KOPT-K1 (cell line): ENCODE measurements at regions not wholly inside any gene's neighbourhood (a gene's known extent, or its start where the extent isn't known, plus 50 kb on each side); places are given as distances from the start of the nearest gene placed in this dataset.
"Not testable (repeated sequence)": the region's sequence is repeated elsewhere in the genome, so short reads cannot be mapped to it uniquely, and the experiment has no call there.

Experiments
- H3K27ac ChIP-seq: fragments of 200-600 bp; sonication (generic); 2 replicates; pipeline ENCODE4 v1.5.1; 2016; ENCODE audit warnings: antibody characterized with exemption, mild to moderate bottlenecking, low read depth, low read length; ENCODE audit not compliant: poor library complexity, severe bottlenecking
- H3K36me3 ChIP-seq: fragments of 200-600 bp; sonication (generic); 2 replicates; pipeline ENCODE4 v1.5.1; 2017; ENCODE audit warnings: antibody characterized with exemption, mild to moderate bottlenecking, low read length, moderate library complexity; ENCODE audit not compliant: insufficient read depth
- H3K9me3 ChIP-seq: fragments of 200-600 bp; sonication (generic); 2 replicates; pipeline ENCODE4 v1.5.1; 2017; ENCODE audit warnings: antibody characterized with exemption, low read length, mild to moderate bottlenecking; ENCODE audit not compliant: insufficient read depth, poor library complexity, severe bottlenecking

DNA sequence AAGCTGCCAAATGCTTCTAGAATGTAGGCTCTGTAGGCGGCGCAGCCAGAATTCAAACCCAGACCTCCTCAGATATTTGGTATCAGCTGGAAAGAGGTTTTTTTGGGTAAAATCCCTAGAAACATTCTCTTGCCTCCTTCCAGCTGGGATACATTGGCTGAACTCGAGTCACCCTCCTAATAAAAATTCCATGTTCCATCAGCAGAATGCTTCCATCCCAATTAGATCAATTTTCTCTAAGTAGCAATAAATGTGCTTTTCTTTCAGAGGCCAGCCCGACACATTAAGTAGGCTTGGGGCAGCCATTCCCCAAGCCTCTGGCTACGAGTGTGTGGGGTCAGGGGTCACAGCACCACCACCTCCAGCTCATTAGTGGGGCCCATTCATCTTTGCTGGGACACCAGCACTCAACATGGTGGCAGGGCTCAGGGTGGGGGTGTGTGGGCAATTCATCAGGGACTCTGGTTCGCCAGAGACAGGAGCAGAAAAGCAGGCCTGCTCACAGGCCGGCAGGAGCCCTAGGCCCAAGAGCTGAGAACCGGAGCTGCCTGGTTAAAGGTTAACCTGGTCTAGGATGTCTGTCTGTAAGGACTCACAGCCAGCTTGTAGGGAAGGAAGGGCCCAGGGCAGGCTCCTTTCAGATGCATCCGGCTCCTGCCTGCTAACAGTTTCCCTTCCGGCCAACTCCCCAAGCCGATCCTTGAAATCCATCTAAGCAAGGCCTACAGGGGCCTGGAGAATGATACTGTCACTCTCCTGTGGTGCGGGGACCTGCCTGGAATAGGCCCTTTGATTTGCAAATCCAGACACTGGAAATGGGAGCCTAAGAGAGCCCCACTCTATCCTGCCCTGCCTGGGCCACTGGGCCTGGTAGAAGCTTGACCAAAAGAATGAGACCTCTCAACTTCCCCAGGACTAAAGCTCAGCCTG lies 159.1 kb upstream of the TOP1 start:
- no peaks in the 10 kb centered on the region for H3K9me3 ChIP-seq
- H3K36me3 ChIP-seq = no peaks in the 10 kb centered on the region
- no peak overlapping the region for H3K27ac ChIP-seq

DNA sequence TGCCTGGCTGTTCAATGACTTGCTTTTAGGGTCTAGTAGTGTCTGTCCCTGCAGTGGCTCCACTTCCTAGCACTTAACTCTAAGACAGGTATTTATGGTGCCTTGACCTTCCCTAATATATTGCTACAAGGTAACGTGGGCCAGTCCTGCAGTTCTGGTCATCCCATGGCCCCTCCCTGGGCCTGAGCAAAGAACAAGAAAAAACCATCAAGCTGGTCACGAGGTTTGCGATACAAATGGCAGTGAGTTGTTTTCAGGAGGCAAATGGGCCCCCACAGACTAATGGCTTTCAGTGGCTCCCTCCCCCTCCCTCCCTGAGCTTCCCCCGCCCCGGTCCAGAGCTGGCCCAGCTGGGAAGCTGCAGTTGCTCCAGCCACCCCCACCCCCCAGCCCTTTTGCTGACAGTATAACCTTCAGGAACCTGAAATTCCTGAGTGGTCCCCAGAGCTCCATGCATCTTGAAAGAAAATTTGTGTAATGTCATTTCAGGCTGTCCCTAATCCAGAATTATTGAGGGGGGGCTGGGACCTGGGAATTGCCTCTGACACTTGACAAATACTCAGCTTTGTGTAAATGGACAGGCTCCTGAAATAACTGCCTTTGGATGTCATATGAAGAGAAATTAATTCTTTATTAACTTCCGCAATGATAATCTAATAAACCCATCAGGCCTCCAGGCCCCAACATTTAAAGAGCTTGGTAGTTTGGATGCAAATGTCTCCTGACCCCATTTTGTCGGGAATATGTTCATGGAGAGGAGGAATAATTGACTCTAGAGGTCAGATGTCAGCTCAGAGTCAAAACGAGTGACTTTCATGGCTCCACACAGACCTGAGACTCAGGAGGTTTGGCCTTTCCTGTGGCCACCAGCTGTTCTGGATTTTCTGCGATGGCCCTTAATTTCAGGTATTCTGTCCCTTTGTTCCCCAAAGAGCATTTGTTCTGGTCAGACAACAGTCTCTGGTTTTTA lies 153.2 kb upstream of the TOP1 start:
- Histone ChIP-seq H3K36me3 (no peaks in the 10 kb centered on the region), H3K9me3 (no peaks in the 10 kb centered on the region), H3K27ac (no peak overlapping the region)

DNA sequence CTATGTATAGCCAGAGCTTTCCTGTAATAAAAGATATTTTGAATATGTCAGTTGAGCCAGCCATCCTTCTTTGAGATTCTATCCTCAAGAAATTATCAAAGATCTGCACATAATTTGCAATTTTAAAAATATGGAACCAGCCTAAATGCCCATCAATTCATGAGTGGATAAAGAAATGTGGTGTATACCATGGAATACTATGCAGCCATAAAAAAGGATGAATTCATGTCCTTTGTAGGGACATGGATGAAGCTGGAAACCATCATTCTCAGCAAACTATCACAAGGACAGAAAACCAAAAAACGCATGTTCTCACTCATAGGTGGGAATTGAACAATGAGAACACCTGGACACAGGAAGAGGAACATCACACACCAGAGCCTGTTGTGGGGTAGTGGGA lies 150.5 kb upstream of the TOP1 start:
- H3K27ac ChIP-seq, H3K9me3 ChIP-seq, H3K36me3 ChIP-seq: not testable (repeated sequence)

DNA sequence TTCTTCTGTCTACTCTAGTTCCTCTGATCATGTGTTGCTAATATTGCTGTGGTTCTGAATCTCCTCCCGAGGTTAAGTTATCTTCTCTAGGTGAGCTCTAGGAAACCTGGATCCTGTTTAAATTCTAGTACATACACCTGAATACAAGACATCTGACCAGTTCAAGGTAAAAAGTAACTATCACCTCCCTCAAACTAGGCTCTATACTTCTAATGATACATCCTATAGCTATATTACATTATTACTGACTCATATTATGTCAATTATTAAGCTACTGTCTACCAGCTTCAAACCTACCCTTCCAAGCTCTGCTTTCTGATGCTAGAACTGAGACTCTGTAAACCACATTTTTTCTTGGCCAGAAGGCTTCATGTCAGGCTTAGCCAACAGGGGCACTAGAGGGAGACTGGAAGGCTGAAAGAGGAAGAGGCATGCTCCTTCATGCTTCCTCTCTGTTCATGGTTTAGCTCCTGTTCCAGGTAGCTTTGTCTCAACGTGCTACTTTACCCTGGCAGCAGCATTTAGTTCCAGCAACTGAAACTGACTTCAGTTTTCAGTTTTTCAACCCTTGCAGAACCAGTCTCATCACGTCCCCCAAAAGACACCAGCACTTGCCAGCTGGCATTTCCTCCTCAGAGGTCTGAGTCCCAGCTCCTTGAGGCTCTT lies 148.4 kb upstream of the TOP1 start:
- H3K9me3 ChIP-seq = no peaks in the 10 kb centered on the region
- peak overlapping the region; percentile 94 for H3K27ac ChIP-seq
- H3K36me3 ChIP-seq = no peaks in the 10 kb centered on the region

DNA sequence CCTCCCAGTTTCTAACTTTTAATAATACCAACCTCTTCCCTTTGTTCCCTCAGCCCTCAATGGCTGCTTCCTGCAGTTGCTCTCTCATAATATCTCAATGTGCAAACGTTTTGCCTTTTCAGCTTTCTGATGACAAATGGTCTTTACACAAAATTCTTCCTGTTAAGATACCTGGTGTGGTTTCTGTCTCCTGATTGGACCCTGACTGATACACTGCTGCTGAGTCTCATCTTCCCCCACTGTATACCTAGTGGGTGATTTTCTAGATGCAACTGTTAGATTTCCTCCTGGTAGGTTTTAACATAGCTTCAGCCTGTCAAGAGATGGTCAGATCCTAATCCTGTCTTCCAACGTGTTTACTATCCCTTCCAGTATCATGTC lies 147.9 kb upstream of the TOP1 start:
- H3K27ac ChIP-seq = peak overlapping the region; percentile 94
- H3K9me3 ChIP-seq = no peaks in the 10 kb centered on the region
- H3K36me3 ChIP-seq = no peaks in the 10 kb centered on the region

DNA sequence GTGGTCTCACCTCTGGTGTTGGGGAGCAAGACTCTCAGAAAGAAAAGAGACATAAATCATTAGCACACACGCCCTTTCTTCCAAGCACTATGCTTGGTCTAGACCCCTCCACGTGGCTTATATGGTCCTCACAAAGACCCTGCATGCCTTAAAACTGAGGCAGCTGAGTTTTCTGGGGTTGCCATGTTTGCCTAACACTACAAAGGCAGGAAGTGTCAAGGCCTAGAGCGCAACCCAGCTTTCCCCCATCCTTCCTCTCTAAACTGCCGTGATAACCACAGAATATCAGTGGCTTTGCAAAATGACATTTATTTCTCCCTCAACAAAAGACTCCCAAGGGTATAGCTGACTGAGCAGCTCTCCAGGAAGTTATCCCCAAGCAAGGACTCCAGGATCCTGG lies 146.5 kb upstream of the TOP1 start:
- H3K9me3 ChIP-seq = no peaks in the 10 kb centered on the region
- H3K27ac ChIP-seq = peak overlapping the region; percentile 94
- H3K36me3 ChIP-seq = no peaks in the 10 kb centered on the region

DNA sequence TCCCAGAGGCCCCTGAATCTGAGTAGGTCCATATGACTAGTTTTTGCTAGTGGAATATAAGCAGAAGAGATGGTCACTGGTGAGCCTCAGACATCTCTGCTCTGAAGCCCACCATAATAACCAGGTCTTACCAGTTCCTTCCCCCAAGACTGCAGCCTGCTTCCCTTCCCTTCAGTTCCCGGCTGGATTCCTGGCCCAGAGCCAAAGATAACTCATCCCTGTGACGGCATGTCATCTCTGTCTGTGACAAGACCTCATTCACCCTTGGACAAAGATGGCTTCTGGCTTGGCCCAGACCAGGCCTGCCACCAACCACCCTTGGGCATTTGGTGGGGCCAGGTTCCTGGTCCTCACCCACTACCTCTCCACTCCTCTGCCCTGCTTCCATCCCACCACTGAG lies 145.5 kb upstream of the TOP1 start:
- peak overlapping the region; percentile 94 for H3K27ac ChIP-seq
- no peaks in the 10 kb centered on the region for H3K9me3 ChIP-seq
- H3K36me3 ChIP-seq = no peaks in the 10 kb centered on the region

DNA sequence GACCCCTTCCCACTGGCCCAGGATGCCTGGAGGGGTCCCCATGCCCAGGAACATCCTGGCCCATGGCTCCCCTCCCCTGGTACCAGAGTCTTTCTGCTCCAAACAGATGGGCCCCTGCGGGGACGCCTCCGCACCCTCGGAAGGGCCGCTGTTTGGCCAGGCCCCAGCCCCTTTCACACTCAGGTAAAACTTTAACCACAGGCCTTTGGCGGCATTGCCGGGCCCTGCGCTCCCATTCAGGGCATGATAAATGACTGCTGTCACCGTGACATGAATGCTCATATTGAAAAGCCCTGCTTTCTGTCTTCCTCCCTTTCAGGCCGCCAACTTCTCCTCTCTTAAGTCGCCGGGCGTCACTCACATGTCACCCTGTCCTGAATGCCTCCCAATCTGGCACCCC lies 141.5 kb upstream of the TOP1 start:
- H3K27ac ChIP-seq = peak overlapping the region; percentile 11
- no peaks in the 10 kb centered on the region for H3K36me3 ChIP-seq
- H3K9me3 ChIP-seq = no peaks in the 10 kb centered on the region

DNA sequence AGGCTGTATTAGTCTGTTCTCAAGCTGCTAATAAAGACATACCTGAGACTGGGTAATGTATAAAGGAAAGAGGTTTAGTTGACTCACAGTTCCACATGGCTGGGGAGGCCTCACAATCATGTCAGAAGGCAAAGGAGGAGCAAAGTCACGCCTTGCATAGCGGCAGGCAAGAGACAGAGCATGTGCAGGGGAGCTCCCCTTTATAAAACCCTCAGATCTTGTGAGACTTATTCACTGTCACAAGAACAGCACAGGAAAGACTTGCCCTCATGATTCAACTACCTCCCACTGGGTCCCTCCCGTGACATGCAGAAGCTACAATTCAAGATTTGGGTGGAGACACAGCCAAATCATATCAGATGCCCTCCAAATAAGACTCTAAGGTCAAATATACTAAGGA lies 139.4 kb upstream of the TOP1 start:
- not testable (repeated sequence) for H3K9me3 ChIP-seq, H3K36me3 ChIP-seq
- peak overlapping the region; percentile 52 for H3K27ac ChIP-seq

DNA sequence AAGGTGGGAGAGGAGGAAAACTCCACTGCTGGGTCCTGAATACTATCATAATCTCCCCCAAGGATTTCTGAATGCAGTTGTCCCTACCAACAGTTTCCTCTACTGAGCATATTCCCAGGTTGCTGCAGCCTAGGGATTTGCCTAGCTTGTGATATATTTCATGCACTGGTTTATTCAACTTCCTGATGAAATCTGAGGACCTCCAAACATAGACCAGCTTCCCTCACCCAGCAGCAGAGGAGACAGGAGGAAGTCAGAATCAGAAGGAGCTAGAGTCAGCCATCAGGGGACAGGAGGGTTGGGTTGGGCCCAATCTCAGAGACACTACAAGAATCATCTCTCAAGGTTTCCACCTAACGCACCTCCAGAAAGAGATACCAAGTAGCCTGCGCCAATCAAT lies 138.4 kb upstream of the TOP1 start:
- Histone ChIP-seq H3K27ac (peak overlapping the region; percentile 52), H3K36me3 (no peaks in the 10 kb centered on the region), H3K9me3 (no peaks in the 10 kb centered on the region)

DNA sequence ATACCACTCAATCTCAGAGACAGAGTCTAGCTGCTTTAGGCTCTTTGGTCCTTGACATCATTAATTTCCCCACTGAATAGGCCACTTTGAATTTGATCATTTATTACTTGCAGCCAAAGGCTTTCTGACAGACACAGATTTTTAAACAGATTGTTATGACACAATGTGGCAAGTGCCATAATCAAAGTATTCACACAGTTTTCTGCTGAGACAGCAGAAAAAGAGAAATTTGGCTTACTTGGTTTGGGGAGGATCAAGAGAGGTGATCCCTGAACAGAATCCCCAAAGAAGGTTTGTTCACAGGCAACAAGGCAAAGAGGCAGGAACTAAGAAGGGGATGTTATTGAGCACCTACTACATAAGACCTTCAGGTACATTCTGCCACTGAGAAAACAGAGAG lies 138.0 kb upstream of the TOP1 start:
- H3K36me3 ChIP-seq = no peaks in the 10 kb centered on the region
- no peak overlapping the region for H3K27ac ChIP-seq
- no peaks in the 10 kb centered on the region for H3K9me3 ChIP-seq

DNA sequence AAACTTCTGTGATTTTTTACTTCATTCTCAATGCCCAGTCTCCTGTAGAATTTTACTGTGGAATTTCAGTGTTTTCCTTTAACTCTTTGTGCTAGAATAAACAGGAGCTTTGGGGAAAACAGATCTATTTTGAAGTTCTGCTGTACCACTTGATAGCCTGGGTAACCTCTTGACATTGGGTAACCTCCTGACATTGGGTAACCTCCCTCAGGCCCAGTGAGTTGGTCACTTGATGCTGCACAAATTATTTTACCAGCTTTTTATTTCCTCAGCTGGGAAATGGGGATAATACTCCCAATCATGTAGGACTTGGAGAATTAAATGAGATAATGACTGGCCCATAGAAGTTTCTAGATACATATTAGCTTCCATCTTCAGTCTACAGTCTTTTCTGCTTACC lies 137.3 kb upstream of the TOP1 start:
- Histone ChIP-seq H3K27ac (no peak overlapping the region), H3K9me3 (no peaks in the 10 kb centered on the region), H3K36me3 (no peaks in the 10 kb centered on the region)

DNA sequence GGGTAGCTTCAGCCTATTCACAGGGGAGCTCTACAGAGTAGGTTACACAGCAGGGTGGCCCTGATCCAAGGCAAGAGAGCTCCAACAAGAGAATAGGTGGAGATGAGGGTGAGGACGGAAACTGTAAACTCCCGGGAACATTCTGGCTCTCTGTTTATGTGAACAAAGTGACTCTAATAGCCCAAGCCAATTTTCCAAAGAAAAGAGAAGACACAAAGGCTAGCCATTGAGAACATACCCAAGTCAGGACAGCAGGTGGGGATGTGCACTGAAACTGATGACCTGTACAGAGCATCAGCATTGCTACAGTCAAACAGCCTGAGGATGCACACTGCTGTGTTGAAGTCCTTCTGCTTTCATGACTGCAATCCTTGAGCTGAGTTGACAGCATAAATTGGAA lies 136.0 kb upstream of the TOP1 start:
- no peaks in the 10 kb centered on the region for H3K36me3 ChIP-seq
- no peaks in the 10 kb centered on the region for H3K9me3 ChIP-seq
- H3K27ac ChIP-seq = no peak overlapping the region

DNA sequence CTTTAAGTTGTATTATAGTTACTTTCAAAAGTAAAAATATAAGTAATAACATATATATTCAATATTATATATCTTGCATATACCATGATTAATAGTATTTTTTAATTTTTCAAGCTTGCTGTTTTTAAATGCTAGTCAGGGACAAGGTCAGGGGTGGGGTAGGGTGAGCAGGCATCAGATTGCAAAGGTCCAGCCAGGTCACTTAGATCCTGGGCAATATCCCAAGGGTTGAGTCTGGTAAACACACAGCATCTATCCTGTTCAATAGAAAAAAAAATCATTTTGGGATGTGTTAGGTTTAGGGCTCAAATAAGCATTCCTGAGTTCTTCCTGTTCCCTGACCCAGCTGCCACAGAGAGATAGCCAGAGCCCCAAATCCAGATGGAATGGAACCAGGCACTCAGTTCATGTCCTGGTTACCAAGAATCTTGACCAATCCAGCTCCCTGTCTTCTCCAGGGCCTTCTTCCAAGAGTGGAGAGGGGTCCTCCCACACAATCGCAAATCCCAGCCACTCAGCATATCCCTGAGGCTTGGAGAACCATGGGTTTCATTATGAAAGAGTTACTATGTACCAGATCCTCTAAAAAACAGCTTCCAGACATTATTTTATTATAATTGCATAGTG lies 134.9 kb upstream of the TOP1 start:
- H3K27ac ChIP-seq = no peak overlapping the region
- H3K9me3 ChIP-seq = no peaks in the 10 kb centered on the region
- H3K36me3 ChIP-seq = no peaks in the 10 kb centered on the region

DNA sequence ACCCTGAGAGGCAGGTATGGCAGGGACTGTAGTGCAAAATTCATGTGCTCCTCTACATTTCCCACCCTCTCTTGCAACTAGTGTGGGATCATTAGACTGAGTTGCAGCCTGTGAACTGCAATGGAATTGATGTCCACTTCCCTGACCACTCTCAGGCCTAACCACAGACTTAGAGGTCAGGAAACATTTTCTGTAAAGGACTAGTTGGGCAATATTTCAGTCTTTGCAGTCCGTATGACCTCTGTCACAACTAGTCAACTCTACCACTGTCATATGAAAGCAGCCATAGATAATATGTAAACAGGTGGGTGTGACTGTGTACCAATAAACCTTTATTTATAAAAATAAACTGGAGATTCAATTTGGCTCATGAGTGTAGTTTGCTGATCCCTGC lies 134.4 kb upstream of the TOP1 start:
- Histone ChIP-seq H3K27ac (no peak overlapping the region), H3K36me3 (no peaks in the 10 kb centered on the region), H3K9me3 (no peaks in the 10 kb centered on the region)
